C1 segment of cervical spinal cord (tissue), 14 donors: ENCODE measurements at regions not wholly inside any gene's neighbourhood (a gene's known extent, or its start where the extent isn't known, plus 50 kb on each side); places are given as distances from the start of the nearest gene placed in this dataset.

Experiments used
- DNase-seq, 14 donors: peaks; one replicate each; lab custom pipeline; 2025; lab: John Stamatoyannopoulos, UW

- no peak for DNase-seq
These were observed 113.6 kb upstream of the ROBO1 start for GRCh38 chr3:79881431-79881830.

DNA sequence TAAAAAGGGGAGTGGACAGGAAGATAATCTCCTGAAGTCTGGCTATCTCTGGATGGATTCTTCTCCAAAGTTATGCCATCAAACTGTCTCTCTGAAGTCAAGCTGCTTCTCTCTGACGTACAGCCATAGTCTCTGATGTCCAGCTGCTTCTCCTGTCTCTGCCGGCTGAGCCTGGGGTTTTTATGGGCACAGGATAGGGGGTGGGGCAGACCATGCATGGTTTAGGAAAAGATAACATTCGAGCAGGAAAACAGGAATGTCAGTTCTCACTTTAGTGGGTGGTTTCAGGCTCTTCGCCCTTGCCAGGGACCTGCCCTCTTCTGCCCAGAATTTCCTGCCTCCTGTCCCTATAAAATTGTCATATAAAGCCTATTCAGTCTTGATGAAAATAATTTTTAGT is 110.9 kb upstream of the ROBO1 start:
- no peak for DNase-seq

- DNase-seq, result no peak
These were observed 106.8 kb upstream of the ROBO1 start for GRCh38 chr3:79874646-79875045.

GRCh38 chr3:79872483-79872882 is 104.7 kb upstream of the ROBO1 start:
- DNase-seq, result no peak

- DNase-seq, result no peak
These were observed 103.9 kb upstream of the ROBO1 start for GRCh38 chr3:79871656-79872055.

GRCh38 chr3:79870313-79870620 is 102.5 kb upstream of the ROBO1 start:
- DNase-seq, result no peak

- DNase-seq, result no peak
These were observed 101.9 kb upstream of the ROBO1 start for GRCh38 chr3:79869461-79870312.

DNA sequence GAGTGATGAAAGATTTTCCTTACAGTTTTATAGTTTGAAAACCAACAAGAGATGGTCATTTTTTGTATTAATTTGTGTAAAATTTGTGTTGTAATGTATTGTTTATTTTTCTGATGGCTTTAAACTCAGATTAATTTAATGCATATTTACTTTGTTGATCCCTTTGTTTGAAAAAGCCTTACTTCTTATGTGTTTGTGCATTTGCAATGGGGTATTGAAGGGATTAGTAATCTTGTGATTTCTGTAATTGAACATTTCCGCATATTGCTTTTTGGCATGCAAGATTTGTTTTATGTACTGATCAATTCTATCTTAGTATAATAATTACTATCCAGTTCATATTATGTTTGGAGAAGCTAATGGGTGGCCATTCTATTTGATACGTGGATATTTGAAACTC is 98.4 kb upstream of the ROBO1 start:
- DNase-seq, result no peak

GRCh38 chr3:79864077-79864476 is 96.3 kb upstream of the ROBO1 start:
- no peak for DNase-seq

- DNase-seq, result no peak
These were observed 81.1 kb upstream of the ROBO1 start for GRCh38 chr3:79848876-79849275.

DNA sequence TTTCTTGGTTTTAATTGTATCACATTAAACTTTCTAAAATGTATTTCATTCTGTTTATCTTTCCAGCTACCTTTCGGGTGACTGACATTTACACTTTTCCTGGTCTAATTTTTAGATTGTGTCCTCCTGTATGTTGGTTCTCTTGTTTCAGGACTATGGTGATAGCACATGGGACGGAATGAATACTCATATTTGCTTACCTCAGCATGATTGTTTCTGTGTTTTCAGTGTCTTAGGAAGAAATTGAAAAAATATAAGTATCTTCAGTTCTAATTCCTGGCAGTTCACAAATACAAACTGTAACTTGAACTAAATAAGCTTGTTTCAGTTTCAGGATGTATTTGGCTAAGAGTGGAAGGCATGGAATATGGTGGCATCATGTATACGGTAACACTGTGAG is 80.1 kb upstream of the ROBO1 start:
- DNase-seq, result no peak

- no peak for DNase-seq
These were observed 78.5 kb upstream of the ROBO1 start for GRCh38 chr3:79846148-79846933.

- no peak for DNase-seq
These were observed 77.7 kb upstream of the ROBO1 start for GRCh38 chr3:79845546-79845945.

DNA sequence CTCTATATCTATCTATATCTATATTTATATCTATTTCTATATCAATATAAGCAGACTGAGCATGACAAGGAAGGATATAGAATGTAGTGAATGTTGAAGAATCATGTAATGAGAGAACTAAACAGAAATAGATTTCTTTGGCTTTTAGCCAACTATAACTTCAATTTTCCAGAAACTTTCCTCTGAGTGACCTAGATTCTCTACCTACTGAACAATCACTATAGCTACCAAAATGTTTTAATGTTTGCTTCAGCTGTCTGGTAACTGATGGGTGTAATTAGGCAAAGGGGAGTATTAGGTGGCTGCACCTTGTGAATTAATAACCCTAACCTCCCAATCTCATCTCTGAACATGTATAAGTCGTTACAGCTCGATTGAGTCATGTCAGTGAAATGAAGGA is 76.4 kb upstream of the ROBO1 start:
- DNase-seq, result no peak

DNA sequence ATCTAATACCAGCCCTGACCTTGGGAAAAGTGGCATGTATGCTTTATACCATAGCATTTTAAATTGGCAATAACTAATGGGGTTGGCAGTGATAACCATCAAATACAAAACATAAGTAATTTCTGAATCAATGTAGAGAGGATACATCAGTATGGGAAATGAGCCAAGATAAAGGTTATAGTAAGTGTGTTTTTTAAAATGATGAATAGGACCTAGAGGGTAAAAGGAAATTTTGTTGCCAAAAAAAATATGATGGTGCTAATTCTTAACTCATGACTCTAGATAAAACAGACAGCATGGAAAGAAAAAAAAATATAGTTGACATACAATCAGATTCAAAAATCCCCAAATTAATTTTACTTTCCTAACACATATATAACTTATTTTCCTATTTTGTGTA is 75.4 kb upstream of the ROBO1 start:
- no peak for DNase-seq

GRCh38 chr3:79835701-79836100 is 67.9 kb upstream of the ROBO1 start:
- no peak for DNase-seq

DNA sequence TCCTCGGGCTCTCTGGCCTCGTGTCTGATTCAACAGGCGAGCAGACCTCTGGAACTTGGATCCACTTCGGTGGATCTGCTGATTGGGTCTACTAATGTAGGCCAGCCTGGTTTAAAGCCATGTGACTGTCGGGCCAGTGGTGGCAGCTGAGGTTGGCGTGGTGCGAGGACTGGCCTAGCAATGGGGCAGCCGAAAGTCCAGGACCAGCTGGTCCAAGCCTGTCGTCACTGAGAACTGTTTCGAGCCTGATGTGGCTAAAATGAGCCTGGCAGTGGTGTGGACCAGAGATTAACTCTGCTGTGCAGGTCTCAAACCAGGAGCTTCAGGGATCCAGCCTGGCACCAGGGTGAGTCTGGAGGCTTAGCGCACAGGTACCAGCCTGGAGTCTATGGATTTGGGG is 56.4 kb upstream of the ROBO1 start:
- DNase-seq, result no peak

GRCh38 chr3:79822076-79822475 is 54.3 kb upstream of the ROBO1 start:
- DNase-seq, result no peak

DNA sequence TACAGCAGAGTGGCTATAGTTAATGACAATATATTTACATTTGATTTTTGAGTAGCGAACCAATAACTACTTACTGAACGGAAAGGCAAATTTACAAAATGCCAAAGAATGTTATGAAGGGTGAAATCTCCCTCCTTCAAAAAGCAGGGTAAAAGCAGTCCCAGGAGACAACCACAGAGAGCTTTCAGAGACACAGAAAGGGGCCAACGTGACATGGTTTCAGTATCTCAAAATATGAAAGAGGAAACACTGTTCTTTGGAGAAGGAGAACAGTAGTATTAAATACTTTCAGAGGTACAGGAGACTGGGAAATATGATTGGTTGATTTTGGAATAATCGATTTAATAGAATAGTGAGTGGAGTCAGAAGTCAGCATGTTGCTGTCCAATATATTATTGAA is 52.3 kb upstream of the ROBO1 start:
- DNase-seq, result no peak

- DNase-seq, result no peak
These were observed 50.2 kb upstream of the ROBO1 start for GRCh38 chr3:79818015-79818414.
